ENCODE measurements at regions not wholly inside any gene's neighbourhood (a gene's known extent, or its start where the extent isn't known, plus 50 kb on each side); places are given as distances from the start of the nearest gene placed in this dataset.

- TF ChIP-seq CTCF (IDR thresholded peaks at IDR 0.05; ENCODE audit: insufficient read depth, low read depth, low read length), result no peak
- no peak for TF ChIP-seq EZH2 (IDR thresholded peaks at IDR 0.05; ENCODE audit: insufficient read depth, low read length)
- H3K9ac ChIP-seq (ENCODE audit: low read length), result no peak overlapping the region
- H3K4me2 ChIP-seq (ENCODE audit: low read length), result no peak overlapping the region
- H3K36me3 ChIP-seq (ENCODE audit: insufficient read depth, low read length), result no peaks in the 10 kb centered on the region
- Mint-ChIP-seq H3K27me3 (ENCODE audit: low read depth, unreplicated experiment) (peaks cover 36% of the 10 kb centered on the region), H3K36me3 (ENCODE audit: low read depth, unreplicated experiment) (no peaks in the 10 kb centered on the region), H3K27ac (ENCODE audit: unreplicated experiment) (no peak overlapping the region), H3K9me3 (ENCODE audit: unreplicated experiment) (no peaks in the 10 kb centered on the region), H3K4me3 (ENCODE audit: unreplicated experiment) (no peak overlapping the region), H3K4me1 (ENCODE audit: low read depth, unreplicated experiment) (no peaks in the 10 kb centered on the region)
- H2AFZ ChIP-seq (ENCODE audit: low read depth, low read length), result no peak overlapping the region
- no peaks in the 10 kb centered on the region for H3K79me2 ChIP-seq (ENCODE audit: insufficient read depth, low read length)
- no peaks in the 10 kb centered on the region for H3K9me3 ChIP-seq (ENCODE audit: insufficient read depth, low read depth, low read length)
- H3K4me1 ChIP-seq (ENCODE audit: insufficient read depth, low read length), result no peaks in the 10 kb centered on the region
- DNase-seq (ENCODE audit: low read depth), result no peak
- H3K27ac ChIP-seq (ENCODE audit: low read depth, low read length), result no peak overlapping the region
- no peaks in the 10 kb centered on the region for H4K20me1 ChIP-seq (ENCODE audit: insufficient read depth, low read length)
- H3K27me3 ChIP-seq (ENCODE audit: insufficient read depth, low read length), result peaks cover 8% of the 10 kb centered on the region
- no peak overlapping the region for H3K4me3 ChIP-seq (ENCODE audit: insufficient read depth, low read depth, low read length)
- FAIRE-seq, result no peak
Observed at GRCh38 chr11:70606951-70607330, 208.6 kb downstream of the CTTN start.

GRCh38 chr11:70607561-70607960 lies 209.2 kb downstream of the CTTN start:
- DNase-seq (ENCODE audit: low read depth) (no peak), FAIRE-seq (no peak)
- Histone ChIP-seq H3K4me1 (ENCODE audit: insufficient read depth, low read length) (no peaks in the 10 kb centered on the region), H3K9ac (ENCODE audit: low read length) (no peak overlapping the region), H3K36me3 (ENCODE audit: insufficient read depth, low read length) (no peaks in the 10 kb centered on the region), H3K27ac (ENCODE audit: low read depth, low read length) (no peak overlapping the region), H3K79me2 (ENCODE audit: insufficient read depth, low read length) (no peaks in the 10 kb centered on the region), H3K27me3 (ENCODE audit: insufficient read depth, low read length) (peaks cover 8% of the 10 kb centered on the region), H4K20me1 (ENCODE audit: insufficient read depth, low read length) (no peaks in the 10 kb centered on the region), H3K4me3 (ENCODE audit: insufficient read depth, low read depth, low read length) (no peak overlapping the region), H2AFZ (ENCODE audit: low read depth, low read length) (no peak overlapping the region), H3K9me3 (ENCODE audit: insufficient read depth, low read depth, low read length) (no peaks in the 10 kb centered on the region), H3K4me2 (ENCODE audit: low read length) (no peak overlapping the region)
- Mint-ChIP-seq H3K4me1 (ENCODE audit: low read depth, unreplicated experiment) (no peaks in the 10 kb centered on the region), H3K36me3 (ENCODE audit: low read depth, unreplicated experiment) (no peaks in the 10 kb centered on the region), H3K27me3 (ENCODE audit: low read depth, unreplicated experiment) (peaks cover 35% of the 10 kb centered on the region), H3K9me3 (ENCODE audit: unreplicated experiment) (no peaks in the 10 kb centered on the region), H3K4me3 (ENCODE audit: unreplicated experiment) (no peak overlapping the region), H3K27ac (ENCODE audit: unreplicated experiment) (no peak overlapping the region)
- TF ChIP-seq EZH2 (IDR thresholded peaks at IDR 0.05; ENCODE audit: insufficient read depth, low read length) (no peak), CTCF (IDR thresholded peaks at IDR 0.05; ENCODE audit: insufficient read depth, low read depth, low read length) (no peak)

GRCh38 chr11:70608568-70609470 lies 210.5 kb downstream of the CTTN start:
- no peak for FAIRE-seq
- Histone ChIP-seq H3K36me3 (ENCODE audit: insufficient read depth, low read length) (no peaks in the 10 kb centered on the region), H3K27ac (ENCODE audit: low read depth, low read length) (no peak overlapping the region), H4K20me1 (ENCODE audit: insufficient read depth, low read length) (no peaks in the 10 kb centered on the region), H2AFZ (ENCODE audit: low read depth, low read length) (no peak overlapping the region), H3K4me1 (ENCODE audit: insufficient read depth, low read length) (no peaks in the 10 kb centered on the region), H3K4me3 (ENCODE audit: insufficient read depth, low read depth, low read length) (no peak overlapping the region), H3K9me3 (ENCODE audit: insufficient read depth, low read depth, low read length) (no peaks in the 10 kb centered on the region), H3K27me3 (ENCODE audit: insufficient read depth, low read length) (peaks cover 8% of the 10 kb centered on the region), H3K4me2 (ENCODE audit: low read length) (peak overlapping the region; percentile 52), H3K9ac (ENCODE audit: low read length) (no peak overlapping the region), H3K79me2 (ENCODE audit: insufficient read depth, low read length) (no peaks in the 10 kb centered on the region)
- peak; percentile 55 for DNase-seq (ENCODE audit: low read depth)
- H3K27me3 Mint-ChIP-seq (ENCODE audit: low read depth, unreplicated experiment), result peaks cover 33% of the 10 kb centered on the region
- no peak overlapping the region for H3K4me3 Mint-ChIP-seq (ENCODE audit: unreplicated experiment)
- no peak for TF ChIP-seq EZH2 (IDR thresholded peaks at IDR 0.05; ENCODE audit: insufficient read depth, low read length)
- TF ChIP-seq CTCF (IDR thresholded peaks at IDR 0.05; ENCODE audit: insufficient read depth, low read depth, low read length), result no peak
- peaks cover 2% of the 10 kb centered on the region for H3K9me3 Mint-ChIP-seq (ENCODE audit: unreplicated experiment)
- H3K4me1 Mint-ChIP-seq (ENCODE audit: low read depth, unreplicated experiment), result no peaks in the 10 kb centered on the region
- H3K36me3 Mint-ChIP-seq (ENCODE audit: low read depth, unreplicated experiment), result no peaks in the 10 kb centered on the region
- no peak overlapping the region for H3K27ac Mint-ChIP-seq (ENCODE audit: unreplicated experiment)
